OCI-M2 (cell line): ENCODE measurements at regions not wholly inside any gene's neighbourhood (a gene's known extent, or its start where the extent isn't known, plus 50 kb on each side); places are given as distances from the start of the nearest gene placed in this dataset.

Experiments
- DNase-seq: peaks from one replicate; lab custom pipeline; 2025; ENCODE audit not compliant: unreplicated experiment; lab: John Stamatoyannopoulos, UW

GRCh38 chr2:74735009-74735408 is 81.0 kb downstream of the SEMA4F start:
- DNase-seq, result no peak

GRCh38 chr2:74735564-74735963 is 81.5 kb downstream of the SEMA4F start:
- no peak for DNase-seq

GRCh38 chr2:74736589-74736988 is 82.5 kb downstream of the SEMA4F start:
- no peak for DNase-seq

GRCh38 chr2:74738586-74738985 is 84.5 kb downstream of the SEMA4F start:
- DNase-seq, result no peak

GRCh38 chr2:74739129-74739528 is 85.1 kb downstream of the SEMA4F start:
- no peak for DNase-seq

GRCh38 chr2:74739733-74740241 is 85.7 kb downstream of the SEMA4F start:
- no peak for DNase-seq

- no peak for DNase-seq
Measured at GRCh38 chr2:74740395-74740740, 86.3 kb downstream of the SEMA4F start.

GRCh38 chr2:74740741-74741431 is 86.8 kb downstream of the SEMA4F start:
- DNase-seq, result no peak

- DNase-seq, result no peak
Measured at GRCh38 chr2:74741629-74742028, 87.6 kb downstream of the SEMA4F start.

- DNase-seq, result no peak
Measured at GRCh38 chr2:74742471-74742870, 88.4 kb downstream of the SEMA4F start.

GRCh38 chr2:74743039-74743438 is 89.0 kb downstream of the SEMA4F start:
- no peak for DNase-seq

GRCh38 chr2:74743778-74744177 is 89.7 kb downstream of the SEMA4F start:
- DNase-seq, result no peak

- no peak for DNase-seq
Measured at GRCh38 chr2:74744731-74745515, 89.0 kb upstream of the HK2 start.

GRCh38 chr2:74745766-74746165 is 88.2 kb upstream of the HK2 start:
- no peak for DNase-seq

- DNase-seq, result no peak
Measured at GRCh38 chr2:74746480-74746879, 87.4 kb upstream of the HK2 start.

- no peak for DNase-seq
Measured at GRCh38 chr2:74747411-74748080, 86.4 kb upstream of the HK2 start.

- DNase-seq, result no peak
Measured at GRCh38 chr2:74748665-74749064, 85.3 kb upstream of the HK2 start.

- no peak for DNase-seq
Measured at GRCh38 chr2:74749432-74749831, 84.5 kb upstream of the HK2 start.

GRCh38 chr2:74751981-74752851 is 81.7 kb upstream of the HK2 start:
- no peak for DNase-seq

GRCh38 chr2:74755386-74755785 is 78.5 kb upstream of the HK2 start:
- DNase-seq, result no peak

GRCh38 chr2:74756356-74756890 is 77.5 kb upstream of the HK2 start:
- no peak for DNase-seq
